ENCODE measurements at regions not wholly inside any gene's neighbourhood (a gene's known extent, or its start where the extent isn't known, plus 50 kb on each side); places are given as distances from the start of the nearest gene placed in this dataset.
"Not testable (repeated sequence)": the region's sequence is repeated elsewhere in the genome, so short reads cannot be mapped to it uniquely, and the experiment has no call there.

DNA sequence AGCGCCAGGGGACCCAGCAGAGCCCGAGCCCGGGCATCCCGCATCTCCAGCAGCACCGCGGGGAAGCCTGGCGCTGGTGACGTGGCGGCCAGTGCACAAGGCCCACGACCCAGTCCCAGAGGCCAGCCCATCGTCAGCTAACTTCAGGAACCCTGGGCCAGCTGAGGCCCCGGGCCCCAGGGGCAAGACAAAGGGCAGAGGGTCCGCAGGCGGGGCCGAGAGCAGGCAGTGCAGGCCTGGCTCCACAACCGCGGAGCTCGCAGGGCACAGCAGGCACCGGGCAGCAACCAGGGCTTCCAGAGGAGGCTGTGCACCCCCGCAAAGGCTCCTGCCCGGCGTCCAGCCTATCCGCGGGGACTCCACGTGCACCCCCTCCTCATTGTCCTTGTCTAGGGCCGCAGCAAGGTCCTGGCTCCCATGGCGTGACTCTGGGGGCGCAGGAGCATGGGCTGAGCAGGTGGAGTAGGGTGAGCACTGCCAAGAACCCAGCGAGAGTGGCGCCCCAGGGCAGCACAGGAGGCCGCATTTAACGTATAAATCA is 352.5 kb downstream of the KCNJ18 start:
- not testable (repeated sequence) for DNase-seq

DNA sequence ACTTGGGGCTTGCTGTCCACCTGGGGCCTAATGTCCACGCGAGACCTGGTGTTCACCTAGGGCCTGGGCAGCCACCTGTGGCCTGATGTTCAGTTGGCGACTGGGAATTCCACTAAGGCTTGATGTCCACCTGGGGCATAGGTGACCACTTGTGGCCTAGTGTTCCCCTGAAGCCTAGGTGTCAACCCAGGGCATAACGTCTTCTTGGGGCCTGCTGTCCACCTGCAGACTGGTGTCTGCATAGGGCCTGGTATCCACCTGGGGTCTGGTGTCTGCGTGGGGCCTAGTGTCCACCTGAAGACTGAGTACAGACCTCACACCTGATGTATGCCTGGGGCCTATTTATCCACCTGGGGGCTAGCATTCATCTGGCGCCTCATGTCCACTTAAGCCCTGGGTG is 355.2 kb downstream of the KCNJ18 start:
- not testable (repeated sequence) for DNase-seq

- not testable (repeated sequence) for DNase-seq
Observed at GRCh38 chr17:22048226-22048625, 355.9 kb downstream of the KCNJ18 start.

- DNase-seq: not testable (repeated sequence)
Observed at GRCh38 chr17:22050766-22051165, 358.4 kb downstream of the KCNJ18 start.

DNA sequence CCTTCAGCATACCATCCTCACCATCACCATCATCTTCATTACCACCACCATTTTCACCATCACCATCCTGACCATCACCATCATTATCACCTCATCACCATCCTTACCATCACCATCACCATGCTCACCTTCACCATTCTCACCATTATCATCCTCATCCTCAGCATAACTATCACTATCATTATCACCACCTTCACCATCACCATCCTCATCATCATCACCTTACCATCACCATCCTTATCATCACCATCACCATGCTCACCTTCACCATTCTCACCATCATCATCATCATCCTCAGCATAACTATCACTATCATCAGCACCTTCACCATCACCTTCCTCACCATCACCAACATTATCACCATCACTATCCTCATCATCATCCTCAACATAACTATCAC is 360.4 kb downstream of the KCNJ18 start:
- not testable (repeated sequence) for DNase-seq

GRCh38 chr17:22056566-22056965 is 364.2 kb downstream of the KCNJ18 start:
- not testable (repeated sequence) for DNase-seq

DNA sequence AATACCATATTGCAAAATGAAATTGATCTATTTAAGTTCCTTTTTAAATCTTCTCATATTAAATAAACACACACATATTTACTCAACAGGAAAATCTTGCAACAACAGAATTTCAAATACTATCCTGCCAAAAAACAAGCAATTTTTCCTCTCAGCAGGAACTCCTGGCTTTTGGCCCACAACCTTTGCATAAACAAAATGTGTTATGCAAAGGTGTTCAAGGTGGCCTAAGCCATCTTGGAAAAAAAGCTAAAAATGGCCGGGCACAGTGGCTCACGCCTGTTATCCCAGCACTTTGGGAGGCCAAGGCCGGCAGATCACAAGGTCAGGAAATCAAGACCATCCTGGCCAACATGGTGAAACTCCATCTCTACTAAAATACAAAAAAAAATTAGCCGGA is 383.6 kb downstream of the KCNJ18 start:
- not testable (repeated sequence) for DNase-seq

DNA sequence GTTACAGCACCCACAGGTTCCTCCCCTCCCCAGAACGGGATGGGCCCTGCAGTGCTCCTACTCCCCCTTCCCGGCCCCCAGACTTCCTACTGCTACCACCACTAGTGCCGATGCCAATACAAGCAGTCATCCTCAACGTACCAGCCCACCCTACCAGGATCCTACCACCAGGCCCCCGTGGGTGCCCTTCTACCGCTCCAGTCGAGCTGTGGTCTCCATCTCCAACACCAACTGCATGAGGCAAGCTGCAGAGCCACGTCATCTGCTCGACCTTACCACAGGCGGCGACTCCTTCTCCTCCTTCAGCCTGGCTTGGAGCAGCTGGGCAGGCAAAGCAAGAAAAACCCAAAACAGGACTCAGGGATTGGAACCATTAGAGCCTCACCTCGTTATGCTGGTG is 396.3 kb downstream of the KCNJ18 start:
- DNase-seq: not testable (repeated sequence)

- DNase-seq: no peak
Observed at GRCh38 chr17:22090263-22090935, 398.1 kb downstream of the KCNJ18 start.

DNA sequence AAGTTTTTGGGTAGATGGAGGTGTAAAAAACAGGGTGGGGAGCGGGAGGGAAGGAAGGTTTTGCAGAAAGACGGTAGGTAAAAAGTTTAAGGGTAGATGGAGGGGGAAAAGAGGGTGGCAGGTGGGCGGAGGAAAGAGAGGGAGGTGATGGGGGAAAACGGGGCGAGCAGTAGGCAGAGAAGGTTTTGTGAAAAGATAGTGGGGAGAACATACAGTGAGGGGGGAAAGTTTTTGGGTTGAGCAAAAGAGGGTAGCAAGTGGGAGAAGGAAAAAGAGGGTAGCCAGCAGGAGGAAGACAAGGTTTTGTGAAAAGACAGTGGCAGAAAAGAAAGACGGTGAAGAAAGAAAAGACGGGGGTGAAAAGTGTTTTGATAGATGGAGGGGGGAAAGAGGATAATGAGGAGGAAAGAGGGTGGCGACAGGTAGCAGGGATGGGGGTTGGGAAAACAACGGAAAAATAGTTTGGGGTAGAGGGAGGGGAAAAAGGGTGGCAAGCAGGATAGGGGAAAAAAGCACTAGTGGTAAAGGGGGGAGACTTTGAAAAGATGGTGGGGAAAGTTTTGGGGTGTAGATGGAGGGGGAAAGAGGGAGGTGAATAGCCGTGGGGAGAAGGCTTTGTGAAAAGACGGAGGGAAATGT is 398.8 kb downstream of the KCNJ18 start:
- not testable (repeated sequence) for DNase-seq

GRCh38 chr17:22091840-22092239 is 399.5 kb downstream of the KCNJ18 start:
- not testable (repeated sequence) for DNase-seq

GRCh38 chr17:22095414-22095813 is 403.1 kb downstream of the KCNJ18 start:
- DNase-seq: not testable (repeated sequence)

GRCh38 chr17:22099633-22100032 is 407.3 kb downstream of the KCNJ18 start:
- DNase-seq: not testable (repeated sequence)

- DNase-seq: no peak
Observed at GRCh38 chr17:22102177-22102576, 409.9 kb downstream of the KCNJ18 start.

GRCh38 chr17:22116720-22117119 is 424.4 kb downstream of the KCNJ18 start:
- DNase-seq: not testable (repeated sequence)

- DNase-seq: not testable (repeated sequence)
Observed at GRCh38 chr17:22117401-22117800, 425.1 kb downstream of the KCNJ18 start.

- DNase-seq: not testable (repeated sequence)
Observed at GRCh38 chr17:22119016-22119415, 426.7 kb downstream of the KCNJ18 start.

GRCh38 chr17:22119751-22120150 is 427.4 kb downstream of the KCNJ18 start:
- DNase-seq: not testable (repeated sequence)

GRCh38 chr17:22123536-22124281 is 431.4 kb downstream of the KCNJ18 start:
- DNase-seq: no peak

GRCh38 chr17:22128171-22128570 is 435.8 kb downstream of the KCNJ18 start:
- no peak for DNase-seq

DNA sequence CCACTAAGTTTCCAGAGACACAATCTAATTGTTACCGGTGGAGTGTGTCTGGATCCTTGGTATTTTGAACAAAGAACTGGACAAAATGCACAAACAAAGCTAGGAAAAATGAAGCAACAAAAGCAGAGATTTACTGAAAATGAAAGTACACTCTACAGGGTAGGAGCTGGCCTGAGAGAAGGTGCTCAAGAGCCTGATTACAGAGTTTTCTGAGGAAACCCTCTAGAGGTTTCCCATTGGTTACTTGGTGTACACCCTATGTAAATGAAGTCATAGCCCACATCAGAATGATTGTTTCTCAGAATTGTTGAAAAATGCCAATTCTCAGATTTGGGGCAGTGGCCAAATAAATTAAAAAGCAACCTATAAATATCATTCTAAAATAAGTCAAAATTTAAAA is 436.4 kb downstream of the KCNJ18 start:
- no peak for DNase-seq

DNA sequence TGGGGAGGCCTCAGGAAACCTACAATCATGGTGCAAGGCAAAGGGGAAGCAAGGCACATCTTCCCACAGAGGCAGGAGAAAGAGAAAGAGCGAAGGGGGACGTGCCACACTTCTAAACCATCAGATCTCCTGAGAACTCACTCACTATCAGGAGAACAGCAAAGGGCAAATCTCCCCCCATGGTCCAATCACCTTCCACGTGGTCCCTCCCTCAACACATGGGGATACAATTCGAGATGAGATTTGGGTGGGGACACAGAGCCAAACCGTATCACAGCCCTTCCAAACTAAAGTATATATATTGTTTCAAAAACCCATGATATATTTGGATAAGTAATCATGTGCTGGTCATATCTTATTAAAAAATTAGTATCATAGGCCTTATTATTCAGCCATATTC is 437.6 kb downstream of the KCNJ18 start:
- DNase-seq: not testable (repeated sequence)

GRCh38 chr17:22131740-22132139 is 439.4 kb downstream of the KCNJ18 start:
- no peak for DNase-seq
